Gastroesophageal sphincter (tissue), 4 donors: ENCODE measurements at regions not wholly inside any gene's neighbourhood (a gene's known extent, or its start where the extent isn't known, plus 50 kb on each side); places are given as distances from the start of the nearest gene placed in this dataset.

ENCODE experiments used
- ATAC-seq: fragments of 150-250 bp; one replicate; pipeline ENCODE4 v1.9.1; 2016; ENCODE audit warnings: mild to moderate bottlenecking, moderate library complexity
- H3K27ac ChIP-seq, 4 donors: fragments of 200-600 bp; sonication (generic) in 3 of 4; 1 replicate in 3 of 4; 2 replicates in 1 of 4; pipeline ENCODE4 v1.5.1; 2016 to 2019
- H3K27me3 ChIP-seq: fragments of 200-600 bp; sonication (generic); one replicate; pipeline ENCODE4 v1.5.1; 2019
- H3K36me3 ChIP-seq, 2 donors: fragments of 200-600 bp; sonication (generic); one replicate each; pipeline ENCODE4 v1.5.1; 2019; ENCODE audit warnings: control low read depth in 1 of 2
- H3K4me1 ChIP-seq, 3 donors: fragments of 200-600 bp; sonication (generic); 1 replicate in 2 of 3; 2 replicates in 1 of 3; pipeline ENCODE4 v1.5.1; 2016 to 2019; ENCODE audit warnings: control low read depth in 2 of 3
- H3K4me3 ChIP-seq, 2 donors: fragments of 200-600 bp; sonication (generic); one replicate each; pipeline ENCODE4 v1.5.1; 2019; ENCODE audit warnings: mild to moderate bottlenecking in 1 of 2, moderate library complexity in 1 of 2
- H3K9me3 ChIP-seq, 3 donors: fragments of 200-600 bp; sonication (generic); one replicate each; pipeline ENCODE4 v1.5.1; 2017 to 2019; ENCODE audit warnings: control low read depth in 2 of 3
- CTCF ChIP-seq, 4 experiments: fragments of 200-600 bp in 2 of 4; fragments of 450-650 bp in 2 of 4; sonication (generic) in 1 of 4; IDR thresholded peaks; one replicate each; pipeline ENCODE4 v1.5.1; 2017 to 2019; ENCODE audit warnings: antibody characterized with exemption in 4 of 4, mild to moderate bottlenecking in 2 of 4, moderate library complexity in 2 of 4
- EP300 ChIP-seq: sonication (generic); formaldehyde crosslinking; IDR thresholded peaks from one replicate; pipeline ENCODE4 v1.6.1; 2017; ENCODE audit warnings: antibody characterized with exemption, mild to moderate bottlenecking
- POLR2A ChIP-seq, 2 donors: fragments of 450-650 bp; IDR thresholded peaks; one replicate each; pipeline ENCODE4 v1.6.1; 2017; ENCODE audit warnings: antibody characterized with exemption in 2 of 2, mild to moderate bottlenecking in 2 of 2, moderate library complexity in 1 of 2
- POLR2AphosphoS5 ChIP-seq: sonication (generic); formaldehyde crosslinking; IDR thresholded peaks from one replicate; pipeline ENCODE4 v1.6.1; 2017; ENCODE audit warnings: antibody characterized with exemption
- WGBS, 2 donors: methylation state at CpG; one replicate each; pipeline ENCODE4 v1.1.5; 2018; ENCODE audit warnings: low coverage in 1 of 2; 5-methylcytosine and 5-hydroxymethylcytosine counted together

DNA sequence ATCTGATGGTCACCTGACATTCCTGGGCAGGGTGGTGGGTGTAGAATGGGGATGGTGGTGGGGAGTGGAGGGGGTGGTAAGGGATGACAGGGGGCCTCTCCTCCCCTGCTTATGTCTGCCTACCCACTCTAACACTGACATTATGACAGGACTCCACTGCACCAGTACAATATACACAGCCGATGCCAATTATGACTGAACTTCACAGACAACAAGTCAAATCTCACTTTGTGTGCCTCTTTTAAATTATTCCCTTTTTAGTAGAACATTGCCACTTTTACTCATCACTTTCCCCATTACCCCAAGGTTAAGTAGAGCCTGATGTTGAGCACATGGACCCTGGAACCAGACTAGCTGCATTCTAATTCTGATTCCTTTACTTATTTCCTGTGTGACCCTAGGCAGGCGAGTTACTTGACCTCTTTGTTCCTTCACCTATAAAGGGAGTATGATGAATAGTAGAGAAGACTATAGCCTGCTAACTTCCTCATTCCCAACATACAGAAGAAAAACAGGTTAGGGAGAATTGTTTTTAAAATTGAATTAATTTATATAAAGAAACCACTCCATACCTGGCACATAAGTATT, 464.7 kb downstream of the DMRT2 start:
- TF ChIP-seq EP300 (no peak), POLR2A (IDR thresholded peaks at IDR 0.05) (no peak), CTCF (IDR thresholded peaks at IDR 0.05) (no peak), POLR2AphosphoS5 (no peak)
- Histone ChIP-seq H3K27me3 (no peaks in the 10 kb centered on the region), H3K27ac (no peak overlapping the region), H3K4me1 (no peaks in the 10 kb centered on the region), H3K36me3 (no peaks in the 10 kb centered on the region), H3K9me3 (no peaks in the 10 kb centered on the region), H3K4me3 (no peak overlapping the region)
- WGBS, 2 donors = 57 to 86% methylated on average over 2 of the region's 2 CpGs
- no peak for ATAC-seq

DNA sequence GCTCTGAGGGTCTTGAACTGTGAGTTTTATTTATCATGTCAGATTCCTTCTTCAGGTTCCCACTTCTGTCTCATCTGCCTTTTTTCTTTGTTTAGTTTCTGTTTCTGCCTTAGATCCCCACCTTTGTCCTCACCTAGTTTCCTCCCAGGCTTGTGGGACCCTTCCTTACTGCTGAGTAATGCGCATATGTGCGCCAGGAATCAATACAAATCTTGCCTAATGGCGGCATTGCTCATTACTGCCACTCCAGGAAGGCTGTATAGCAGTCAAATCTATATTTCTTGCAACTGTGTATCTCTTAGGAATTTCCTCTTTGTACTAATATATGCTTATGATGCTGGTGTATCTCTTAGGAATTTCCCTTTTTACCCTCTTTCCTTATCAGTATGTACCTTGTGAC, 465.4 kb downstream of the DMRT2 start:
- ATAC-seq = no peak
- Histone ChIP-seq H3K27me3 (no peaks in the 10 kb centered on the region), H3K27ac (no peak overlapping the region), H3K4me3 (no peak overlapping the region), H3K9me3 (no peaks in the 10 kb centered on the region), H3K36me3 (no peaks in the 10 kb centered on the region), H3K4me1 (no peaks in the 10 kb centered on the region)
- no peak for TF ChIP-seq EP300
- no peak for TF ChIP-seq POLR2A (IDR thresholded peaks at IDR 0.05)
- no peak for TF ChIP-seq CTCF (IDR thresholded peaks at IDR 0.05)
- TF ChIP-seq POLR2AphosphoS5 = no peak
- WGBS, 2 donors = 86 to 96% methylated on average over 3 of the region's 3 CpGs

GRCh38 chr9:1521547-1521946, 471.4 kb downstream of the DMRT2 start:
- Histone ChIP-seq H3K4me1 (no peaks in the 10 kb centered on the region), H3K4me3 (no peak overlapping the region), H3K27me3 (no peaks in the 10 kb centered on the region), H3K36me3 (no peaks in the 10 kb centered on the region), H3K9me3 (no peaks in the 10 kb centered on the region), H3K27ac (no peak overlapping the region)
- no peak for TF ChIP-seq EP300
- TF ChIP-seq CTCF (IDR thresholded peaks at IDR 0.05) = no peak
- no peak for TF ChIP-seq POLR2A (IDR thresholded peaks at IDR 0.05)
- TF ChIP-seq POLR2AphosphoS5 = no peak
- 67 to 90% methylated on average over 1 to 4 of the region's 4 CpGs for WGBS, 2 donors
- ATAC-seq = no peak

GRCh38 chr9:1522219-1522767, 472.1 kb downstream of the DMRT2 start:
- no peaks in the 10 kb centered on the region for H3K27me3 ChIP-seq
- WGBS, 2 donors = 55 to 64% methylated on average over 1 of the region's 1 CpG
- H3K27ac ChIP-seq = no peak overlapping the region
- H3K4me1 ChIP-seq = no peaks in the 10 kb centered on the region
- no peaks in the 10 kb centered on the region for H3K36me3 ChIP-seq
- TF ChIP-seq POLR2A (IDR thresholded peaks at IDR 0.05) (no peak), EP300 (no peak)
- H3K9me3 ChIP-seq = no peaks in the 10 kb centered on the region
- H3K4me3 ChIP-seq = no peak overlapping the region
- ATAC-seq = no peak

DNA sequence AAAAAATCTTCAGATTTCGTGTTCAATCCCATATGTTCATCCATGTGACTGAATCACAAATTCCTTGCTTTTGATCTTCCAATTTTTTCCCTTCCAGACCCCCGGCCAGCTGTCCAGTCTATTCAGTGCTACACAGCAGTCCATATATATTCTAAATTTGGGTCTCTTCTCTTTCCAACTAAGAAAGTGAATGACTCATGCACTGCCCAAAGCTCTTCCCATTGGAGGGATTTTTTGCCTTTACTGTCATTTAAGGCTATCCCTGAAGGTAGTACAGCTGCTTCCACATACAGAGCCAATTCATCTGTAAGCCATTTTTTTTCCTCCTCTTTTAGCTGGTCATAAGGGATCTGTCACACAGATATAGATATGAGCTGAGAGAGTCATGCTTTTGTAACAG, 478.3 kb downstream of the DMRT2 start:
- Histone ChIP-seq H3K4me3 (no peak overlapping the region), H3K27ac (no peak overlapping the region), H3K4me1 (no peaks in the 10 kb centered on the region), H3K27me3 (no peaks in the 10 kb centered on the region), H3K36me3 (no peaks in the 10 kb centered on the region), H3K9me3 (no peaks in the 10 kb centered on the region)
- WGBS, 2 donors = 43 to 49% methylated on average over 2 of the region's 2 CpGs
- ATAC-seq = no peak
- TF ChIP-seq CTCF (IDR thresholded peaks at IDR 0.05) = no peak
- no peak for TF ChIP-seq POLR2AphosphoS5
- TF ChIP-seq EP300 = no peak
- TF ChIP-seq POLR2A (IDR thresholded peaks at IDR 0.05) = no peak
